Osteocyte (in vitro differentiated cells): ENCODE measurements at regions not wholly inside any gene's neighbourhood (a gene's known extent, or its start where the extent isn't known, plus 50 kb on each side); places are given as distances from the start of the nearest gene placed in this dataset.

Experiments used
- DNase-seq: peaks from one replicate; pipeline ENCODE4 v3.0.0; 2021; ENCODE audit warnings: mixed read lengths; ENCODE audit not compliant: unreplicated experiment; ENCODE audit errors: extremely low spot score
- H3K27ac Mint-ChIP-seq: one replicate; pipeline ENCODE4 v1.8.0; 2021; ENCODE audit warnings: mild to moderate bottlenecking, mixed read lengths; ENCODE audit not compliant: unreplicated experiment
- H3K27me3 Mint-ChIP-seq: one replicate; pipeline ENCODE4 v1.8.0; 2021; ENCODE audit warnings: mixed read lengths; ENCODE audit not compliant: unreplicated experiment
- H3K36me3 Mint-ChIP-seq: one replicate; pipeline ENCODE4 v1.8.0; 2021; ENCODE audit warnings: mixed read lengths; ENCODE audit not compliant: unreplicated experiment
- H3K4me1 Mint-ChIP-seq: one replicate; pipeline ENCODE4 v1.8.0; 2021; ENCODE audit warnings: mixed read lengths; ENCODE audit not compliant: unreplicated experiment
- H3K4me3 Mint-ChIP-seq: one replicate; pipeline ENCODE4 v1.8.0; 2021; ENCODE audit warnings: mild to moderate bottlenecking, moderate library complexity, mixed read lengths; ENCODE audit not compliant: unreplicated experiment
- H3K9me3 Mint-ChIP-seq: one replicate; pipeline ENCODE4 v1.8.0; 2021; ENCODE audit warnings: mixed read lengths; ENCODE audit not compliant: unreplicated experiment
- CTCF ChIP-seq: fragments of 200-600 bp; sonication (generic); IDR thresholded peaks from 2 replicates; pipeline ENCODE4 v1.5.0; 2021; ENCODE audit warnings: antibody characterized with exemption, mild to moderate bottlenecking, moderate library complexity

DNA sequence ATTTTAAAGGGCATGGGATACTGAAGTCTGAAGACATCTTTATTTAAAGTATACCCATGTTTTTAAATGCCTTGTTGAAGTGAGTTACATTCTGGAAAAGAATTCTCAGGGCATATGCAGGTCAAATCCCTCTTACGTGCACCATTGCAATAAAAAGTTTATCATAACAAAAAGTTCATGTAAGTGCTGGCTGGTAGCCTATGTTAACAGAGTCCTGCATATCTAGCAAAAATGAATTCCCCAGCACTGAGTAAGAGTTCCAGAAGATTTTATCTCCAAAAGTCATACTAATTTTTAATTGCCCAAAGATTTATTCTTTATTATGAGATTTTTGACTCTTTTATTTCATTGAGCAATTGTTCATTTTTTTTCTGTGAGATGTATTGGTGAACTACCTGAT is 104.7 kb upstream of the ROBO1 start:
- Mint-ChIP-seq H3K27ac (peak overlapping the region; percentile 77), H3K27me3 (no peaks in the 10 kb centered on the region), H3K4me1 (peaks cover 47% of the 10 kb centered on the region), H3K4me3 (no peak overlapping the region), H3K9me3 (no peaks in the 10 kb centered on the region), H3K36me3 (no peaks in the 10 kb centered on the region)
- TF ChIP-seq CTCF, result no peak
- no peak for DNase-seq

DNA sequence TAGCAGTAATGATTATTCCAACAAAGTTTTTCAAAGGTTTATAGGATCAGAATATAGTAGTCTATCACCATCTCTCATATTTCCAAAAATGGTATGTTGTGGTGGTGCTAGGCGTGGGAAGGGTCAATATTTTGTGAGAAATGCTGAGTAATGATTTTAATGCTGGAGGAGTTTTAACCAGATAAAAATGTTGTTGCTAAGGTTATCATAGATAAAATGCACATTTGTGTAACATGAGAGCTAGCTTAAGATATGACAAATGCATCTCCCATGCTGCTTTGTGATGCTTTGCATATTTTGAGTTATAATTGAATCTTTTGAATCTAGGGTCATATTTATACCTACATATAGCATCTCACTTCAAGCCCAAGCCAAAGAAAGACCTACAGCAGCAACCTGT is 103.9 kb upstream of the ROBO1 start:
- H3K27ac Mint-ChIP-seq, result peak overlapping the region; percentile 40
- peaks cover 47% of the 10 kb centered on the region for H3K4me1 Mint-ChIP-seq
- no peak overlapping the region for H3K4me3 Mint-ChIP-seq
- no peaks in the 10 kb centered on the region for H3K9me3 Mint-ChIP-seq
- no peak for TF ChIP-seq CTCF
- no peaks in the 10 kb centered on the region for H3K36me3 Mint-ChIP-seq
- no peaks in the 10 kb centered on the region for H3K27me3 Mint-ChIP-seq
- DNase-seq, result no peak

- Mint-ChIP-seq H3K27ac (no peak overlapping the region), H3K27me3 (no peaks in the 10 kb centered on the region), H3K9me3 (no peaks in the 10 kb centered on the region), H3K36me3 (no peaks in the 10 kb centered on the region), H3K4me3 (no peak overlapping the region), H3K4me1 (peaks cover 44% of the 10 kb centered on the region)
- no peak for DNase-seq
- TF ChIP-seq CTCF, result no peak
Measured at GRCh38 chr3:79870313-79870620, 102.5 kb upstream of the ROBO1 start.

DNA sequence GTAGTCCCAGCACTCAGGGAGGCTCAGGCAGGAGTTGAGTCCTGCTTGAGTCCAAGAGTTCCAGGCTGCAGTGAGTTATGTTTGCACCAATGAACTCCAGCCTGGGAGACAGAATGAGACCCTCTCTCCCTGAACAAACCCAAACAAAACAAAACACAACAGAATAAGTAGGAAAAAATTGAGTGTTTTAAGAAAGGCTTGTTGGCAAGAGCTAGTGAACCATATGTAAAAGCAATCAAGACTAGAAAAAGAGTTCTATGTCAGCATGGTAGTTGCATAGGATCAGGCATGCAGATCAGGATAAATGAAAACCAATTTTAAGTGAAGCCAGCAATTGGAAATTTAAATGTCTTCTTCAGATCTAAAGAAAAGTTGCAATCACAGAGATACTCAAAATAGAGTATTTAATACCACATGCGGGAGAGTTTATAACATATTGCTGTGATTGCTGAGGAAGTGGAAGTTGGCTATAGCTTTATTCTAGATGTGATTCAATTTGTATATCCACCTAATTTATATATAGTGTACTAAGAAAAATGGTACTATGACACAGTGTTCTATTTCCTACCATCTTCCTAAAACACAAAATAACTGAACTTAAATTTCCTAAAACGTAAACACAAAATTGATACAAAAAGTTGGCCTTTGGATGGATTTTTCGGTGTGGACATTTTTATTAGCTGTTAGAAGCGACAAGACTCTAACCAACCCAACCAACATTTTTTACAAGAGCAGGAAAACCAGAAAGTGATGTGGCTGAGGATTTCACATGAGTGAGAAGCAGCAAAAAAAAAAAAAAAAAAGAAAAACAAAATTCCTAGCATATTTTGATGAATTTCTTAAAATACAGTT is 101.9 kb upstream of the ROBO1 start:
- Mint-ChIP-seq H3K27me3 (no peaks in the 10 kb centered on the region), H3K4me1 (peaks cover 42% of the 10 kb centered on the region), H3K4me3 (no peak overlapping the region), H3K27ac (peak overlapping the region; percentile 68), H3K9me3 (no peaks in the 10 kb centered on the region), H3K36me3 (no peaks in the 10 kb centered on the region)
- no peak for TF ChIP-seq CTCF
- DNase-seq, result no peak

GRCh38 chr3:79866162-79866561 is 98.4 kb upstream of the ROBO1 start:
- Mint-ChIP-seq H3K27ac (no peak overlapping the region), H3K27me3 (no peaks in the 10 kb centered on the region), H3K9me3 (no peaks in the 10 kb centered on the region), H3K4me3 (no peak overlapping the region), H3K4me1 (peaks cover 19% of the 10 kb centered on the region), H3K36me3 (no peaks in the 10 kb centered on the region)
- no peak for TF ChIP-seq CTCF
- DNase-seq, result no peak
